HCT116 (cell line): ENCODE measurements at regions not wholly inside any gene's neighbourhood (a gene's known extent, or its start where the extent isn't known, plus 50 kb on each side); places are given as distances from the start of the nearest gene placed in this dataset.

Experiments used
- ATAC-seq: fragments of 200-7000 bp; cut with Tn5 transposase; 2 replicates; pipeline ENCODE4 v1.9.1; 2020; ENCODE audit warnings: mild to moderate bottlenecking, moderate library complexity
- BruUV-seq: library from RNA; stranded (reverse); fragments of 400-500 nt; replicated peaks from 2 replicates; lab custom pipeline; 2021; lab: Mats Ljungman, UMichigan
- CTCF ChIA-PET: fragments of 300-600 bp; sonication (Branson Sonifier 250); formaldehyde crosslinking; loops from one replicate; lab custom pipeline; 2021; ENCODE audit warnings: antibody characterized with exemption; lab: Charles Lee
- POLR2A ChIA-PET: fragments of 300-600, 350-600 bp; sonication (Branson Sonifier 250); formaldehyde crosslinking; loops from one replicate; lab custom pipeline; 2021; ENCODE audit warnings: antibody characterized with exemption; lab: Charles Lee
- RAD21 ChIA-PET, 2 experiments: fragments of 300-600 bp; sonication (Branson Sonifier 250); formaldehyde crosslinking; loops; one replicate each; lab custom pipeline; 2023; ENCODE audit warnings: low total read pairs in 2 of 2; ENCODE audit not compliant: uncharacterized antibody in 2 of 2, unreplicated experiment in 2 of 2, low non-redundant PET in 1 of 2; lab: Charles Lee
- DNase-seq: peaks from one replicate; pipeline ENCODE4 v3.0.0-alpha.2; 2010; ENCODE audit warnings: low read depth, low spot score
- H2AFZ ChIP-seq: fragments of 200-600 bp; shearing (Covaris generic), sonication (generic); 2 replicates; pipeline ENCODE4 v1.6.1; 2017; ENCODE audit warnings: low read depth, mixed run types, mixed read lengths, antibody characterized with exemption, low read length; ENCODE audit not compliant: poor library complexity, severe bottlenecking
- H3K27ac ChIP-seq: 2 replicates; pipeline ENCODE4 v1.5.1; 2012; ENCODE audit warnings: low read depth, low read length
- H3K27me3 ChIP-seq: fragments of 200-600 bp; sonication (generic); 2 replicates; pipeline ENCODE4 v1.6.1; 2016; ENCODE audit warnings: mixed run types, low read length, mixed read lengths; ENCODE audit not compliant: insufficient read depth
- H3K36me3 ChIP-seq, 2 experiments: fragments of 200-500 bp in 1 of 2; fragments of 200-600 bp in 1 of 2; sonication (Bioruptor generic) in 1 of 2; sonication (generic) in 1 of 2; 2 replicates each; pipeline versions ENCODE4 v1.5.1 to v1.6.1; 2014 to 2016; ENCODE audit warnings: low read length in 2 of 2, inconsistent platforms in 1 of 2, mixed read lengths in 1 of 2, mixed run types in 1 of 2; ENCODE audit not compliant: insufficient read depth in 2 of 2, control insufficient read depth in 1 of 2
- H3K4me1 ChIP-seq, 2 experiments: fragments of 200-600 bp in 1 of 2; sonication (generic) in 1 of 2; 2 replicates each; pipeline versions ENCODE4 v1.5.1 to v1.6.1; 2012 to 2017; ENCODE audit warnings: low read length in 2 of 2, inconsistent platforms in 1 of 2, mild to moderate bottlenecking in 1 of 2, mixed read lengths in 1 of 2, mixed run types in 1 of 2, moderate library complexity in 1 of 2; ENCODE audit not compliant: insufficient read depth in 2 of 2, control insufficient read depth in 1 of 2
- H3K4me2 ChIP-seq: fragments of 200-600 bp; sonication (generic); 2 replicates; pipeline ENCODE4 v1.6.1; 2017; ENCODE audit warnings: mixed run types, low read length, mixed read lengths
- H3K4me3 ChIP-seq, 2 experiments: fragments of 200-600 bp in 1 of 2; sonication (generic) in 1 of 2; replicated peaks in 1 of 2; 2 replicates each; pipeline ENCODE4 v1.5.1; 2011 to 2016; ENCODE audit warnings: low read length in 2 of 2, control low read depth in 1 of 2, low read depth in 1 of 2, mild to moderate bottlenecking in 1 of 2, mixed read lengths in 1 of 2, mixed run types in 1 of 2
- H3K79me2 ChIP-seq: fragments of 200-600 bp; sonication (generic); 2 replicates; pipeline ENCODE4 v1.6.1; 2017; ENCODE audit warnings: mild to moderate bottlenecking, mixed run types, low read length, moderate library complexity, mixed read lengths; ENCODE audit not compliant: insufficient read depth
- H3K9ac ChIP-seq: fragments of 200-600 bp; sonication (generic); 2 replicates; pipeline ENCODE4 v1.6.1; 2016; ENCODE audit warnings: low read length, mixed read lengths
- H3K9me2 ChIP-seq: fragments of 200-600 bp; sonication (generic), shearing (Covaris generic); 2 replicates; pipeline ENCODE4 v1.6.1; 2017; ENCODE audit warnings: mixed run types, mild to moderate bottlenecking, moderate library complexity; ENCODE audit not compliant: insufficient read depth
- H3K9me3 ChIP-seq, 2 experiments: fragments of 200-500 bp in 1 of 2; fragments of 200-600 bp in 1 of 2; sonication (Bioruptor generic) in 1 of 2; sonication (generic) in 1 of 2; 2 replicates each; pipeline ENCODE4 v1.6.1; 2014 to 2017; ENCODE audit warnings: low read length in 2 of 2, mixed read lengths in 2 of 2, inconsistent platforms in 1 of 2, low read depth in 1 of 2, mild to moderate bottlenecking in 1 of 2, mixed run types in 1 of 2, moderate library complexity in 1 of 2; ENCODE audit not compliant: control insufficient read depth in 1 of 2, insufficient read depth in 1 of 2
- H4K20me1 ChIP-seq: fragments of 200-600 bp; sonication (generic), shearing (Covaris generic); 2 replicates; pipeline ENCODE4 v1.6.1; 2017; ENCODE audit warnings: mixed run types, mild to moderate bottlenecking, moderate library complexity; ENCODE audit not compliant: insufficient read depth
- CBX3 ChIP-seq: IDR thresholded peaks from 2 replicates; pipeline ENCODE4 v1.6.1; 2012; ENCODE audit warnings: low read depth
- CEBPB ChIP-seq: IDR thresholded peaks from 2 replicates; pipeline ENCODE4 v1.6.1; 2012; ENCODE audit warnings: low read depth
- EGR1 ChIP-seq: IDR thresholded peaks from 2 replicates; pipeline ENCODE4 v1.6.1; 2012; ENCODE audit warnings: low read depth
- ELF1 ChIP-seq: IDR thresholded peaks from 2 replicates; pipeline ENCODE4 v1.6.1; 2012; ENCODE audit warnings: low read depth, borderline replicate concordance
- FOSL1 ChIP-seq: IDR thresholded peaks from 2 replicates; pipeline ENCODE4 v1.6.1; 2012; ENCODE audit warnings: low read depth
- JUND ChIP-seq: IDR thresholded peaks from 2 replicates; pipeline ENCODE4 v1.6.1; 2012
- POLR2A ChIP-seq: IDR thresholded peaks from 2 replicates; pipeline ENCODE4 v1.7.0; 2011; ENCODE audit warnings: borderline replicate concordance; ENCODE audit not compliant: insufficient read depth, insufficient read length; ENCODE audit errors: extremely low read depth
- POLR2AphosphoS5 ChIP-seq: IDR thresholded peaks from 2 replicates; pipeline ENCODE4 v1.6.1; 2011; ENCODE audit warnings: mild to moderate bottlenecking, low read depth, low read length, moderate library complexity
- SIN3A ChIP-seq: IDR thresholded peaks from 2 replicates; pipeline ENCODE4 v1.6.1; 2012; ENCODE audit warnings: low read depth
- SP1 ChIP-seq: IDR thresholded peaks from 2 replicates; pipeline ENCODE4 v1.6.1; 2012; ENCODE audit warnings: low read depth
- SRF ChIP-seq: IDR thresholded peaks from 2 replicates; pipeline ENCODE4 v1.6.1; 2012; ENCODE audit warnings: low read depth
- TCF7L2 ChIP-seq: IDR thresholded peaks from 2 replicates; pipeline ENCODE4 v1.7.0; 2011; ENCODE audit warnings: borderline replicate concordance, inconsistent platforms; ENCODE audit not compliant: insufficient read depth, insufficient read length; ENCODE audit errors: extremely low read depth
- YY1 ChIP-seq: IDR thresholded peaks from 2 replicates; pipeline ENCODE4 v1.6.1; 2011; ENCODE audit warnings: low read length, low read depth, moderate library complexity, mild to moderate bottlenecking; ENCODE audit not compliant: insufficient replicate concordance; ENCODE audit errors: extremely low read depth
- ZFX ChIP-seq: fragments of 450-650 bp; IDR thresholded peaks from 2 replicates; pipeline ENCODE4 v1.6.1; 2017
- ZNF274 ChIP-seq: fragments of 200-500 bp; sonication (Bioruptor generic); IDR thresholded peaks from 2 replicates; pipeline ENCODE4 v1.6.1; 2014; ENCODE audit warnings: mild to moderate bottlenecking, low read depth, low read length, inconsistent platforms
- intact Hi-C: fragments of 100-400 bp; cut with micrococcal nuclease; formaldehyde crosslinking; loops from 2 replicates; pipeline ENCODE4 v1.10.0; 2022
- TF ChIP-seq, protein P1 (sequence below): IDR thresholded peaks from 2 replicates; pipeline ENCODE4 v1.6.1; 2012; ENCODE audit warnings: low read depth
- TF ChIP-seq, protein P2 (sequence below): IDR thresholded peaks from 2 replicates; pipeline ENCODE4 v1.6.1; 2011; ENCODE audit warnings: mild to moderate bottlenecking, low read length, moderate library complexity; ENCODE audit not compliant: insufficient replicate concordance; ENCODE audit errors: extremely low read depth
- TF ChIP-seq, protein P3 (sequence below): IDR thresholded peaks from 2 replicates; pipeline ENCODE4 v1.6.1; 2012
- TF ChIP-seq, protein P4 (sequence below), 3 experiments: fragments of 200-600 bp in 1 of 3; sonication (generic) in 1 of 3; IDR thresholded peaks in 2 of 3; conservative IDR thresholded peaks in 1 of 3; 2 replicates each; pipeline ENCODE4 v1.5.1; 2012 to 2017; ENCODE audit warnings: low read depth in 2 of 3, low read length in 2 of 3, antibody characterized with exemption in 1 of 3, borderline replicate concordance in 1 of 3, control low read depth in 1 of 3, mild to moderate bottlenecking in 1 of 3, mixed read lengths in 1 of 3, mixed run types in 1 of 3, moderate library complexity in 1 of 3; ENCODE audit not compliant: insufficient read depth in 1 of 3

GRCh38 chr9:85173967-85174366 lies 504.4 kb downstream of the NTRK2 start:
- no peak overlapping the region for H3K27ac ChIP-seq
- H3K4me1 ChIP-seq = no peaks in the 10 kb centered on the region
- H3K4me2 ChIP-seq = no peak overlapping the region
- CTCF ChIA-PET = no interaction called here
- H2AFZ ChIP-seq = no peak overlapping the region
- intact Hi-C loops = no loop called here
- DNase-seq (no peak), ATAC-seq (no peak)
- H3K9ac ChIP-seq = no peak overlapping the region
- no peak overlapping the region for H3K4me3 ChIP-seq
- RAD21 ChIA-PET = no interaction called here
- 0 out of 4 replicates have a peak, but pooled peaks cover 0 to 3% of the 10 kb centered on the region in 2 experiments for H3K9me3 ChIP-seq
- no peaks in the 10 kb centered on the region for H4K20me1 ChIP-seq
- no peaks in the 10 kb centered on the region for H3K9me2 ChIP-seq
- H3K36me3 ChIP-seq = no peaks in the 10 kb centered on the region
- POLR2A ChIA-PET = no interaction called here
- BruUV-seq = no TSS peak
- no peaks in the 10 kb centered on the region for H3K79me2 ChIP-seq
- peaks cover 4% of the 10 kb centered on the region; the same call in 1 of the 2 replicates for H3K27me3 ChIP-seq
- TF ChIP-seq JUND (no peak), CEBPB (no peak), ZFX (no peak), POLR2A (no peak), ELF1 (no peak), SRF (no peak), EGR1 (no peak), SP1 (no peak), CBX3 (no peak), SIN3A (no peak), POLR2AphosphoS5 (no peak), FOSL1 (no peak), TCF7L2 (no peak), YY1 (no peak), ZNF274 (no peak)
- TF ChIP-seq, protein P1, sequence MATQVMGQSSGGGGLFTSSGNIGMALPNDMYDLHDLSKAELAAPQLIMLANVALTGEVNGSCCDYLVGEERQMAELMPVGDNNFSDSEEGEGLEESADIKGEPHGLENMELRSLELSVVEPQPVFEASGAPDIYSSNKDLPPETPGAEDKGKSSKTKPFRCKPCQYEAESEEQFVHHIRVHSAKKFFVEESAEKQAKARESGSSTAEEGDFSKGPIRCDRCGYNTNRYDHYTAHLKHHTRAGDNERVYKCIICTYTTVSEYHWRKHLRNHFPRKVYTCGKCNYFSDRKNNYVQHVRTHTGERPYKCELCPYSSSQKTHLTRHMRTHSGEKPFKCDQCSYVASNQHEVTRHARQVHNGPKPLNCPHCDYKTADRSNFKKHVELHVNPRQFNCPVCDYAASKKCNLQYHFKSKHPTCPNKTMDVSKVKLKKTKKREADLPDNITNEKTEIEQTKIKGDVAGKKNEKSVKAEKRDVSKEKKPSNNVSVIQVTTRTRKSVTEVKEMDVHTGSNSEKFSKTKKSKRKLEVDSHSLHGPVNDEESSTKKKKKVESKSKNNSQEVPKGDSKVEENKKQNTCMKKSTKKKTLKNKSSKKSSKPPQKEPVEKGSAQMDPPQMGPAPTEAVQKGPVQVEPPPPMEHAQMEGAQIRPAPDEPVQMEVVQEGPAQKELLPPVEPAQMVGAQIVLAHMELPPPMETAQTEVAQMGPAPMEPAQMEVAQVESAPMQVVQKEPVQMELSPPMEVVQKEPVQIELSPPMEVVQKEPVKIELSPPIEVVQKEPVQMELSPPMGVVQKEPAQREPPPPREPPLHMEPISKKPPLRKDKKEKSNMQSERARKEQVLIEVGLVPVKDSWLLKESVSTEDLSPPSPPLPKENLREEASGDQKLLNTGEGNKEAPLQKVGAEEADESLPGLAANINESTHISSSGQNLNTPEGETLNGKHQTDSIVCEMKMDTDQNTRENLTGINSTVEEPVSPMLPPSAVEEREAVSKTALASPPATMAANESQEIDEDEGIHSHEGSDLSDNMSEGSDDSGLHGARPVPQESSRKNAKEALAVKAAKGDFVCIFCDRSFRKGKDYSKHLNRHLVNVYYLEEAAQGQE = no peak
- TF ChIP-seq, protein P2, sequence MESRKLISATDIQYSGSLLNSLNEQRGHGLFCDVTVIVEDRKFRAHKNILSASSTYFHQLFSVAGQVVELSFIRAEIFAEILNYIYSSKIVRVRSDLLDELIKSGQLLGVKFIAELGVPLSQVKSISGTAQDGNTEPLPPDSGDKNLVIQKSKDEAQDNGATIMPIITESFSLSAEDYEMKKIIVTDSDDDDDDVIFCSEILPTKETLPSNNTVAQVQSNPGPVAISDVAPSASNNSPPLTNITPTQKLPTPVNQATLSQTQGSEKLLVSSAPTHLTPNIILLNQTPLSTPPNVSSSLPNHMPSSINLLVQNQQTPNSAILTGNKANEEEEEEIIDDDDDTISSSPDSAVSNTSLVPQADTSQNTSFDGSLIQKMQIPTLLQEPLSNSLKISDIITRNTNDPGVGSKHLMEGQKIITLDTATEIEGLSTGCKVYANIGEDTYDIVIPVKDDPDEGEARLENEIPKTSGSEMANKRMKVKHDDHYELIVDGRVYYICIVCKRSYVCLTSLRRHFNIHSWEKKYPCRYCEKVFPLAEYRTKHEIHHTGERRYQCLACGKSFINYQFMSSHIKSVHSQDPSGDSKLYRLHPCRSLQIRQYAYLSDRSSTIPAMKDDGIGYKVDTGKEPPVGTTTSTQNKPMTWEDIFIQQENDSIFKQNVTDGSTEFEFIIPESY = no peak
- TF ChIP-seq, protein P3, sequence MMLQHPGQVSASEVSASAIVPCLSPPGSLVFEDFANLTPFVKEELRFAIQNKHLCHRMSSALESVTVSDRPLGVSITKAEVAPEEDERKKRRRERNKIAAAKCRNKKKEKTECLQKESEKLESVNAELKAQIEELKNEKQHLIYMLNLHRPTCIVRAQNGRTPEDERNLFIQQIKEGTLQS = no peak
- TF ChIP-seq, protein P4, sequence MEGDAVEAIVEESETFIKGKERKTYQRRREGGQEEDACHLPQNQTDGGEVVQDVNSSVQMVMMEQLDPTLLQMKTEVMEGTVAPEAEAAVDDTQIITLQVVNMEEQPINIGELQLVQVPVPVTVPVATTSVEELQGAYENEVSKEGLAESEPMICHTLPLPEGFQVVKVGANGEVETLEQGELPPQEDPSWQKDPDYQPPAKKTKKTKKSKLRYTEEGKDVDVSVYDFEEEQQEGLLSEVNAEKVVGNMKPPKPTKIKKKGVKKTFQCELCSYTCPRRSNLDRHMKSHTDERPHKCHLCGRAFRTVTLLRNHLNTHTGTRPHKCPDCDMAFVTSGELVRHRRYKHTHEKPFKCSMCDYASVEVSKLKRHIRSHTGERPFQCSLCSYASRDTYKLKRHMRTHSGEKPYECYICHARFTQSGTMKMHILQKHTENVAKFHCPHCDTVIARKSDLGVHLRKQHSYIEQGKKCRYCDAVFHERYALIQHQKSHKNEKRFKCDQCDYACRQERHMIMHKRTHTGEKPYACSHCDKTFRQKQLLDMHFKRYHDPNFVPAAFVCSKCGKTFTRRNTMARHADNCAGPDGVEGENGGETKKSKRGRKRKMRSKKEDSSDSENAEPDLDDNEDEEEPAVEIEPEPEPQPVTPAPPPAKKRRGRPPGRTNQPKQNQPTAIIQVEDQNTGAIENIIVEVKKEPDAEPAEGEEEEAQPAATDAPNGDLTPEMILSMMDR (IDR thresholded peaks at IDR 0.05 in 2 of 3, conservative IDR thresholded peaks at IDR 0.05 in 1 of 3; ENCODE audit: borderline replicate concordance in 1 of 3, insufficient read depth in 1 of 3, low read depth in 2 of 3, low read length in 2 of 3) = no peak
